ENCODE measurements at regions not wholly inside any gene's neighbourhood (a gene's known extent, or its start where the extent isn't known, plus 50 kb on each side); places are given as distances from the start of the nearest gene placed in this dataset.
"Not testable (repeated sequence)": the region's sequence is repeated elsewhere in the genome, so short reads cannot be mapped to it uniquely, and the experiment has no call there.

DNA sequence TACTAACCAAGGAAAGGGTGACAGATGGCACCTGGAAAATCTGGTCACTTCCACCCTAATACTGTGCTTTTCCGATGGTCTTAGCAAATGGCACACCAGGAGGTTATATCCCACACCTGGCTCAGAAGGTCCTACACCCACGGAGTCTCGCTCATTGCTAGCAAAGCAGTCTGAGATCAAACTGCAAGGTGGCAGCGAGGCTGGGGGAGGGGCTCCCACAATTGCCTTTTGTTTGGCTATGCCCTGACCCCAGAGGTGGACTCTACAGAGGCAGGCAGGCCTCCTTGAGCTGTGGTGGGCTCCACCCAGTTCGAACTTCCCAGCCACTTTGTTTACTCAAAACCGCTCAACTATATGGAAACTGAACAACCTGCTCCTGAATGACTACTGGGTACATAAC is 50.3 kb upstream of the UGT2B15 start:
- H3K9ac ChIP-seq (replicated peaks; ENCODE audit: extremely low read depth, insufficient read depth, low read length); POLR2A ChIA-PET; H3K79me2 ChIP-seq (ENCODE audit: control insufficient read depth, insufficient read depth, low read length); H3K27ac ChIP-seq (ENCODE audit: insufficient read depth, low read depth, low read length); dilution Hi-C loops (cut with MboI; ENCODE audit: extremely low pct_ligation_motif_present, low sequenced_read_pairs); BruUV-seq (replicated peaks); intact Hi-C loops (cut with micrococcal nuclease); FAIRE-seq; H3K27me3 ChIP-seq (ENCODE audit: control insufficient read depth in 2 of 2, insufficient read depth in 2 of 2, low read length in 2 of 2); H3K4me3 ChIP-seq (replicated peaks in 1 of 3; ENCODE audit: insufficient read depth in 1 of 3, low read depth in 1 of 3, low read length in 3 of 3); H2AFZ ChIP-seq (ENCODE audit: low read depth, low read length); H3K9me3 ChIP-seq (replicated peaks; ENCODE audit: control insufficient read depth, insufficient read depth, low read length); CTCF ChIA-PET; H3K4me2 ChIP-seq (ENCODE audit: insufficient read depth, low read length); H3K4me1 ChIP-seq (ENCODE audit: control insufficient read depth, extremely low read depth, insufficient read depth, low read length); H4K20me1 ChIP-seq (replicated peaks; ENCODE audit: control insufficient read depth, extremely low read depth, insufficient read depth, low read length); DNase-seq (ENCODE audit: low read depth, low spot score); H3K9me1 ChIP-seq (replicated peaks; ENCODE audit: control insufficient read depth, extremely low read depth, insufficient read depth, low read length); H3K36me3 ChIP-seq (ENCODE audit: control insufficient read depth in 2 of 2, extremely low read depth in 1 of 2, insufficient read depth in 2 of 2, low read length in 2 of 2): not testable (repeated sequence)

DNA sequence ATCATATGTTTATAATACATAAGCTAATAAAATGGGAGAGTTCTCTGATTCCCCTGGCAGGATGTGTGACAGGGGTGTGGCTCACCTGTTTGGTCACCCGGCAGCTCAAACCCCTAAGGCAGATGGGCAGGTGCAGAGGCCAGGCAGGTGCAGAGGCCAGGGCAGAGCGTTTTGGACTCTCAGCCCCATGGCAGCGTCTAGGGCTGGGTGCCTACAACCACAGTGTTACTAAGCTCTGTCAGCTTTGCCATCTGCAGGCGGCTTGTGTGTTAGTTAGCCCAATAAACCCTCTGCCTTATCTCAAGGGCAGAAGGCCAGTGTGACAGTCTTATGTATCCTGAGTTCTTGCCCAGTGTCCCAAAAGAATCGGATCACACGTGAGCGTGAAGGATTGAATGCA is 54.0 kb upstream of the UGT2B15 start:
- no peak overlapping the region for H3K27ac ChIP-seq (ENCODE audit: insufficient read depth, low read depth, low read length)
- BruUV-seq (replicated peaks): no TSS peak
- H3K4me2 ChIP-seq (ENCODE audit: insufficient read depth, low read length): no peak overlapping the region
- dilution Hi-C loops (cut with MboI; ENCODE audit: extremely low pct_ligation_motif_present, low sequenced_read_pairs) (no loop called here), intact Hi-C loops (cut with micrococcal nuclease) (no loop called here)
- no peaks in the 10 kb centered on the region for H4K20me1 ChIP-seq (replicated peaks; ENCODE audit: control insufficient read depth, extremely low read depth, insufficient read depth, low read length)
- H2AFZ ChIP-seq (ENCODE audit: low read depth, low read length): no peak overlapping the region
- H3K27me3 ChIP-seq (ENCODE audit: control insufficient read depth in 2 of 2, insufficient read depth in 2 of 2, low read length in 2 of 2): no peaks in the 10 kb centered on the region
- H3K4me1 ChIP-seq (ENCODE audit: control insufficient read depth, extremely low read depth, insufficient read depth, low read length): no peaks in the 10 kb centered on the region
- TF ChIP-seq FOS (IDR thresholded peaks at IDR 0.05; ENCODE audit: borderline replicate concordance, insufficient read depth, low read length): no peak
- TF ChIP-seq JUN (IDR thresholded peaks at IDR 0.05; ENCODE audit: borderline replicate concordance, insufficient read depth, insufficient read length, low read depth): no peak
- TF ChIP-seq GATA2 (IDR thresholded peaks at IDR 0.05; ENCODE audit: insufficient read depth, insufficient read length, low read depth, low read length): no peak
- no peak for TF ChIP-seq MYC (IDR thresholded peaks at IDR 0.05; ENCODE audit: low read depth, low read length)
- no peak for TF ChIP-seq POLR2A (IDR thresholded peaks at IDR 0.05; ENCODE audit: low read depth, low read length)
- TF ChIP-seq POLR2AphosphoS5 (IDR thresholded peaks at IDR 0.05; ENCODE audit: insufficient read depth, low read depth, low read length): no peak
- TF ChIP-seq EZH2 (IDR thresholded peaks at IDR 0.05; ENCODE audit: borderline replicate concordance, low read depth, low read length, severe bottlenecking): no peak
- TF ChIP-seq, protein P1, sequence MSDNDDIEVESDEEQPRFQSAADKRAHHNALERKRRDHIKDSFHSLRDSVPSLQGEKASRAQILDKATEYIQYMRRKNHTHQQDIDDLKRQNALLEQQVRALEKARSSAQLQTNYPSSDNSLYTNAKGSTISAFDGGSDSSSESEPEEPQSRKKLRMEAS (IDR thresholded peaks at IDR 0.05; ENCODE audit: insufficient read depth, insufficient read length): no peak
- TF ChIP-seq, protein P2, sequence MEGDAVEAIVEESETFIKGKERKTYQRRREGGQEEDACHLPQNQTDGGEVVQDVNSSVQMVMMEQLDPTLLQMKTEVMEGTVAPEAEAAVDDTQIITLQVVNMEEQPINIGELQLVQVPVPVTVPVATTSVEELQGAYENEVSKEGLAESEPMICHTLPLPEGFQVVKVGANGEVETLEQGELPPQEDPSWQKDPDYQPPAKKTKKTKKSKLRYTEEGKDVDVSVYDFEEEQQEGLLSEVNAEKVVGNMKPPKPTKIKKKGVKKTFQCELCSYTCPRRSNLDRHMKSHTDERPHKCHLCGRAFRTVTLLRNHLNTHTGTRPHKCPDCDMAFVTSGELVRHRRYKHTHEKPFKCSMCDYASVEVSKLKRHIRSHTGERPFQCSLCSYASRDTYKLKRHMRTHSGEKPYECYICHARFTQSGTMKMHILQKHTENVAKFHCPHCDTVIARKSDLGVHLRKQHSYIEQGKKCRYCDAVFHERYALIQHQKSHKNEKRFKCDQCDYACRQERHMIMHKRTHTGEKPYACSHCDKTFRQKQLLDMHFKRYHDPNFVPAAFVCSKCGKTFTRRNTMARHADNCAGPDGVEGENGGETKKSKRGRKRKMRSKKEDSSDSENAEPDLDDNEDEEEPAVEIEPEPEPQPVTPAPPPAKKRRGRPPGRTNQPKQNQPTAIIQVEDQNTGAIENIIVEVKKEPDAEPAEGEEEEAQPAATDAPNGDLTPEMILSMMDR (IDR thresholded peaks at IDR 0.05; ENCODE audit: extremely low read depth in 1 of 2, insufficient read depth in 1 of 2, low read depth in 1 of 2, low read length in 2 of 2): no peak
- H3K79me2 ChIP-seq (ENCODE audit: control insufficient read depth, insufficient read depth, low read length): no peaks in the 10 kb centered on the region
- FAIRE-seq (no peak), DNase-seq (ENCODE audit: low read depth, low spot score) (no peak)
- H3K36me3 ChIP-seq (ENCODE audit: control insufficient read depth in 2 of 2, extremely low read depth in 1 of 2, insufficient read depth in 2 of 2, low read length in 2 of 2): no peaks in the 10 kb centered on the region
- ChIA-PET CTCF (no interaction called here), POLR2A (no interaction called here)
- H3K9me3 ChIP-seq (replicated peaks; ENCODE audit: control insufficient read depth, insufficient read depth, low read length): no peaks in the 10 kb centered on the region
- no peaks in the 10 kb centered on the region for H3K9me1 ChIP-seq (replicated peaks; ENCODE audit: control insufficient read depth, extremely low read depth, insufficient read depth, low read length)
- no peak overlapping the region for H3K9ac ChIP-seq (replicated peaks; ENCODE audit: extremely low read depth, insufficient read depth, low read length)
- no peak overlapping the region for H3K4me3 ChIP-seq (replicated peaks in 1 of 3; ENCODE audit: insufficient read depth in 1 of 3, low read depth in 1 of 3, low read length in 3 of 3)

Measured in endothelial cell of umbilical vein (primary cell).